Parathyroid adenoma (tissue), 2 donors: ENCODE measurements at regions not wholly inside any gene's neighbourhood (a gene's known extent, or its start where the extent isn't known, plus 50 kb on each side); places are given as distances from the start of the nearest gene placed in this dataset.

Source experiments
- H2AFZ ChIP-seq: fragments of 300-600 bp; sonication (generic); one replicate; pipeline ENCODE4 v1.7.0; 2017; ENCODE audit warnings: antibody characterized with exemption, mild to moderate bottlenecking
- H3K27ac ChIP-seq: fragments of 300-600 bp; sonication (generic); one replicate; pipeline ENCODE4 v1.7.0; 2017
- H3K27me3 ChIP-seq: fragments of 300-600 bp; sonication (generic); one replicate; pipeline ENCODE4 v1.7.0; 2017; ENCODE audit warnings: low read length; ENCODE audit not compliant: control insufficient read depth, insufficient read depth
- H3K36me3 ChIP-seq: fragments of 300-600 bp; sonication (generic); one replicate; pipeline ENCODE4 v1.7.0; 2017; ENCODE audit warnings: low read length; ENCODE audit not compliant: control insufficient read depth, insufficient read depth
- H3K4me1 ChIP-seq: fragments of 300-600 bp; sonication (generic); one replicate; pipeline ENCODE4 v1.7.0; 2017; ENCODE audit warnings: control low read depth
- H3K4me2 ChIP-seq: fragments of 300-600 bp; sonication (generic); one replicate; pipeline ENCODE4 v1.7.0; 2017; ENCODE audit warnings: low read length
- H3K4me3 ChIP-seq: fragments of 300-600 bp; sonication (generic); one replicate; pipeline ENCODE4 v1.7.0; 2017; ENCODE audit warnings: low read depth, low read length
- H3K79me2 ChIP-seq: fragments of 300-600 bp; sonication (generic); one replicate; pipeline ENCODE4 v1.7.0; 2017; ENCODE audit warnings: control low read depth
- H3K9ac ChIP-seq: fragments of 300-600 bp; sonication (generic); one replicate; pipeline ENCODE4 v1.7.0; 2017; ENCODE audit warnings: mild to moderate bottlenecking
- H3K9me3 ChIP-seq: fragments of 300-600 bp; sonication (generic); one replicate; pipeline ENCODE4 v1.7.0; 2017; ENCODE audit warnings: low read length; ENCODE audit not compliant: control insufficient read depth
- TF ChIP-seq, protein P1 (sequence below): fragments of 300-600 bp; sonication (generic); IDR thresholded peaks from one replicate; pipeline ENCODE4 v1.7.0; 2017; ENCODE audit warnings: antibody characterized with exemption, mild to moderate bottlenecking
- donor health status: primary hyperparathyroidism.

DNA sequence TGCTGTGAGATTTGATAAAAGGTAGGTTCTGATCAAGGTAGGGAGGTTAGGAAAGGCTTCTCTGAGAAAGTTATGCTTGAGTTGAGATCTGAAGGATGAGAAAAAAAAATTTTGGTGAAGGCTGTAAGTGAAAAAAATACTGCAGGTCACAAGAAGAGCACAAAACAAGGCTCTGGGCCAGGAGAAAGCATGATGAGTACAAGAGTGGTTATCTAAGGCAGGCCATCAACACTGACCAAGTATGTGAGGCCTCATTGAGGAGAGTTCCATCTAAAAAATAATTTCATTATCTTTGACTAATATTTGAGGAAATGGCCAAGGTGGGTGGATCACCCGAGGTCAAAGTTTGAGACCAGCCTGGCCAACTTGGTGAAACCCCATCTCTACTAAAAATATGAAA is 71.6 kb upstream of the SLC4A4 start:
- no peak overlapping the region for H3K27ac ChIP-seq
- no peak overlapping the region for H3K9ac ChIP-seq
- peaks cover 7% of the 10 kb centered on the region for H3K4me1 ChIP-seq
- peaks cover 3% of the 10 kb centered on the region for H3K79me2 ChIP-seq
- H3K4me2 ChIP-seq: no peak overlapping the region
- H3K9me3 ChIP-seq: no peaks in the 10 kb centered on the region
- H2AFZ ChIP-seq: no peak overlapping the region
- H3K4me3 ChIP-seq: no peak overlapping the region
- no peaks in the 10 kb centered on the region for H3K36me3 ChIP-seq
- TF ChIP-seq, protein P1, sequence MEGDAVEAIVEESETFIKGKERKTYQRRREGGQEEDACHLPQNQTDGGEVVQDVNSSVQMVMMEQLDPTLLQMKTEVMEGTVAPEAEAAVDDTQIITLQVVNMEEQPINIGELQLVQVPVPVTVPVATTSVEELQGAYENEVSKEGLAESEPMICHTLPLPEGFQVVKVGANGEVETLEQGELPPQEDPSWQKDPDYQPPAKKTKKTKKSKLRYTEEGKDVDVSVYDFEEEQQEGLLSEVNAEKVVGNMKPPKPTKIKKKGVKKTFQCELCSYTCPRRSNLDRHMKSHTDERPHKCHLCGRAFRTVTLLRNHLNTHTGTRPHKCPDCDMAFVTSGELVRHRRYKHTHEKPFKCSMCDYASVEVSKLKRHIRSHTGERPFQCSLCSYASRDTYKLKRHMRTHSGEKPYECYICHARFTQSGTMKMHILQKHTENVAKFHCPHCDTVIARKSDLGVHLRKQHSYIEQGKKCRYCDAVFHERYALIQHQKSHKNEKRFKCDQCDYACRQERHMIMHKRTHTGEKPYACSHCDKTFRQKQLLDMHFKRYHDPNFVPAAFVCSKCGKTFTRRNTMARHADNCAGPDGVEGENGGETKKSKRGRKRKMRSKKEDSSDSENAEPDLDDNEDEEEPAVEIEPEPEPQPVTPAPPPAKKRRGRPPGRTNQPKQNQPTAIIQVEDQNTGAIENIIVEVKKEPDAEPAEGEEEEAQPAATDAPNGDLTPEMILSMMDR: no peak
- no peaks in the 10 kb centered on the region for H3K27me3 ChIP-seq

DNA sequence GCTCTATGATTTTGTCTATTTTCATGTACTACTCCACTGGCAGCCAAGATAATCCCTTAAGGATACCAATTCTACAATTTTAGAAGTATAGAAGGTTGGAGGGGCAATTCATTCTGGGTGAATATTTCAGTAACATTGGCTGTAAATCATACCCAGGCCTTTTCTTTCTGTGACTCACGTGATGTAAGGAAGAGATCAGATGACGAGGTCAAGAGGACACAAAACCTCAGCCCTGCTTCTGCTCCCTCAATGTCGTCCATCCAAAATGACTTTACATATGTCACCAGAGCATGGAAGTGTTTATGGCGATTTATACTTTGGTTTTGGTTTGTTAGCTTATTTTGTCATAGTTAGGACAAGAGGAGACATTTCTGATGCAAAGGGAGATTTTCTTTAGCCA is 70.7 kb upstream of the SLC4A4 start:
- TF ChIP-seq, protein P1: no peak
- Histone ChIP-seq H3K79me2 (peaks cover 5% of the 10 kb centered on the region), H3K9ac (no peak overlapping the region), H3K4me3 (no peak overlapping the region), H3K4me2 (no peak overlapping the region), H3K27me3 (no peaks in the 10 kb centered on the region), H3K36me3 (no peaks in the 10 kb centered on the region), H3K27ac (no peak overlapping the region), H2AFZ (no peak overlapping the region), H3K9me3 (no peaks in the 10 kb centered on the region), H3K4me1 (peaks cover 7% of the 10 kb centered on the region)

DNA sequence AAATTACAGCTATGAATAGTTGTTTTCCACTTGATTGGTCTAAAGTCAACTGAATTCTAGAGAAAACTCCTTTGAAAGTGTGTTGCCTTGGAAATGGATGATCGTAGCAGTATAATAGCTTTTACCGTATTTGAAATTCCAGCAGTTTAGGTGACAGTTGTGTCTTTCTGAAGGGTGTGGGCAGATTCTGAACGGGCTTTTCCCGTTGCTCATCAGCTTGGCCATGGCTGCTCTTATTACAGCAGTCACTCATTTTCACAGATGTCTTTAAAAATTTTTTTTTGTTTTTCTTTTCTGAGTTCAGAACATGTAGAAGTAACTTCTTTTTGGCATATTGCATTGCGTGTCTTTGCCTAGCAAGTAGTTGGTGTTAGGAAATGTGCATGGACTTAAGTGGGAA is 69.6 kb upstream of the SLC4A4 start:
- H3K4me1 ChIP-seq: peaks cover 7% of the 10 kb centered on the region
- no peaks in the 10 kb centered on the region for H3K36me3 ChIP-seq
- no peak overlapping the region for H3K9ac ChIP-seq
- TF ChIP-seq, protein P1: no peak
- H3K9me3 ChIP-seq: no peaks in the 10 kb centered on the region
- no peak overlapping the region for H2AFZ ChIP-seq
- H3K27me3 ChIP-seq: no peaks in the 10 kb centered on the region
- no peak overlapping the region for H3K4me3 ChIP-seq
- H3K27ac ChIP-seq: no peak overlapping the region
- H3K79me2 ChIP-seq: peaks cover 5% of the 10 kb centered on the region
- no peak overlapping the region for H3K4me2 ChIP-seq

DNA sequence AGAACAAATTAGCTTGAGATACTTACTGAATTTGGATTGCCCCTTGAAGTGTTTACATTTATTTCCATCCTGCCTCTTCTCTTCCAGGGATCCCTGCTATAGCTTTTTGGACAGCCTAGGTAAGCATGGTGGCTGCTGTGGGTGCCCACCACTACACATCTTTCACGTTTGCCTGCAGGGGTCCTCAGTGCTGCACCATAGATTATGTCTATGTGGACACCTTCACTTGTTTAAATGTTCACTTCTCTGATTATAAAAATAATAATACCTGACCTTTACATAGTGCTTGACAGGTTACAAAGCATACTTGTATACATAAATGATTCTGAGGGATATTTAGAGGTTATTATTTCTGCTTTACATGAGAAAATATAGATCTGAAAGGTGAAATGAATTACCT is 67.9 kb upstream of the SLC4A4 start:
- H3K4me2 ChIP-seq: no peak overlapping the region
- TF ChIP-seq, protein P1: no peak
- H3K79me2 ChIP-seq: peaks cover 5% of the 10 kb centered on the region

DNA sequence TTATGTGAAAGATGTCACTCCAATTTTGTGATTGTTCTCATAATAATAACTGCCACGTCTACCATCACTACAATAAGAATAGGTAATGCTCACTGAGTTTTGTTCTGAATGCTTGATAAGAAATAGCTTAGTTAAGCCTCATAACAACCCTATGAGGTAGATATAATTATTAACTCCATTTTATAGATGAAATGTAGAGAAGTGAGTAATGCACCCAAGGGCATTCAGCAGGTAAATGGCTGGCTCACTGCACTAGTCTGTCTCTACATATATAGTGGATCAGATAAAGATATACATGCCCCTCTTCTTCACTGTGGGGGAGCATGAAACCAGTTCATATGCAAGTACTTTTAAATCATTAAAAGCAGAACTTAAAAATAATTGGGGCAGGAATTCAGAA is 65.8 kb upstream of the SLC4A4 start:
- no peaks in the 10 kb centered on the region for H3K27me3 ChIP-seq
- H3K4me3 ChIP-seq: no peak overlapping the region
- H3K4me1 ChIP-seq: peaks cover 3% of the 10 kb centered on the region
- H3K27ac ChIP-seq: no peak overlapping the region
- H3K9ac ChIP-seq: no peak overlapping the region
- H3K79me2 ChIP-seq: peaks cover 5% of the 10 kb centered on the region
- no peaks in the 10 kb centered on the region for H3K36me3 ChIP-seq
- H2AFZ ChIP-seq: no peak overlapping the region
- no peaks in the 10 kb centered on the region for H3K9me3 ChIP-seq
- TF ChIP-seq, protein P1: no peak
- H3K4me2 ChIP-seq: no peak overlapping the region

More for the DNA sequence above, 67.9 kb upstream of the SLC4A4 start:
- Histone ChIP-seq H3K9me3 (no peaks in the 10 kb centered on the region), H3K9ac (no peak overlapping the region), H3K36me3 (no peaks in the 10 kb centered on the region), H3K27me3 (no peaks in the 10 kb centered on the region), H3K4me3 (no peak overlapping the region), H3K4me1 (peaks cover 10% of the 10 kb centered on the region), H2AFZ (no peak overlapping the region), H3K27ac (no peak overlapping the region)
